Jurkat, Clone E6-1 (cell line): ENCODE measurements at regions not wholly inside any gene's neighbourhood (a gene's known extent, or its start where the extent isn't known, plus 50 kb on each side); places are given as distances from the start of the nearest gene placed in this dataset.

Source experiments
- DNase-seq: peaks from one replicate; pipeline ENCODE4 v3.0.0-alpha.2; 2011; ENCODE audit warnings: low read depth, low spot score
- H3K4me3 ChIP-seq: 2 replicates; pipeline ENCODE4 v1.5.1; 2011; ENCODE audit warnings: mild to moderate bottlenecking, low read length, control low read depth, moderate library complexity

GRCh38 chr5:86929123-86929766 lies 311.5 kb downstream of the COX7C start:
- no peak for DNase-seq

GRCh38 chr5:86951761-86952160 lies 315.9 kb upstream of the RASA1 start:
- DNase-seq = no peak
- no peak overlapping the region for H3K4me3 ChIP-seq

More at GRCh38 chr5:86929123-86929766, 311.5 kb downstream of the COX7C start:
- no peak overlapping the region for H3K4me3 ChIP-seq

GRCh38 chr5:86964889-86965288 lies 302.8 kb upstream of the RASA1 start:
- no peak for DNase-seq

GRCh38 chr5:86968301-86968753 lies 299.4 kb upstream of the RASA1 start:
- DNase-seq = peak; percentile 8
- H3K4me3 ChIP-seq = no peak overlapping the region

More at GRCh38 chr5:86964889-86965288, 302.8 kb upstream of the RASA1 start:
- no peak overlapping the region for H3K4me3 ChIP-seq

GRCh38 chr5:86970361-86970760 lies 297.3 kb upstream of the RASA1 start:
- DNase-seq = no peak
- no peak overlapping the region for H3K4me3 ChIP-seq

GRCh38 chr5:86971034-86971571 lies 296.6 kb upstream of the RASA1 start:
- no peak overlapping the region for H3K4me3 ChIP-seq
- DNase-seq = peak; percentile 14

- no peak overlapping the region for H3K4me3 ChIP-seq
- DNase-seq = no peak
Measured at GRCh38 chr5:86974955-86975354, 292.7 kb upstream of the RASA1 start.

GRCh38 chr5:86977190-86977589 lies 290.5 kb upstream of the RASA1 start:
- DNase-seq = no peak
- no peak overlapping the region for H3K4me3 ChIP-seq

GRCh38 chr5:86977808-86978207 lies 289.9 kb upstream of the RASA1 start:
- no peak for DNase-seq
- H3K4me3 ChIP-seq = no peak overlapping the region

- DNase-seq = no peak
- H3K4me3 ChIP-seq = no peak overlapping the region
Measured at GRCh38 chr5:86979811-86980411, 287.8 kb upstream of the RASA1 start.

- H3K4me3 ChIP-seq = no peak overlapping the region
- no peak for DNase-seq
Measured at GRCh38 chr5:86981898-86982297, 285.8 kb upstream of the RASA1 start.

GRCh38 chr5:86983208-86983607 lies 284.5 kb upstream of the RASA1 start:
- no peak for DNase-seq
- no peak overlapping the region for H3K4me3 ChIP-seq

- H3K4me3 ChIP-seq = no peak overlapping the region
- DNase-seq = no peak
Measured at GRCh38 chr5:86986837-86987236, 280.8 kb upstream of the RASA1 start.

GRCh38 chr5:86997516-86997915 lies 270.2 kb upstream of the RASA1 start:
- DNase-seq = no peak
- no peak overlapping the region for H3K4me3 ChIP-seq

- DNase-seq = no peak
- H3K4me3 ChIP-seq = no peak overlapping the region
Measured at GRCh38 chr5:86999951-87000350, 267.7 kb upstream of the RASA1 start.

GRCh38 chr5:87002485-87002884 lies 265.2 kb upstream of the RASA1 start:
- DNase-seq = no peak
- H3K4me3 ChIP-seq = no peak overlapping the region

- DNase-seq = no peak
- no peak overlapping the region for H3K4me3 ChIP-seq
Measured at GRCh38 chr5:87004101-87004500, 263.6 kb upstream of the RASA1 start.

GRCh38 chr5:87007737-87008136 lies 259.9 kb upstream of the RASA1 start:
- DNase-seq = no peak
- H3K4me3 ChIP-seq = no peak overlapping the region

GRCh38 chr5:87008751-87009560 lies 258.7 kb upstream of the RASA1 start:
- no peak for DNase-seq
- H3K4me3 ChIP-seq = no peak overlapping the region

GRCh38 chr5:87010736-87011135 lies 256.9 kb upstream of the RASA1 start:
- DNase-seq = no peak
- no peak overlapping the region for H3K4me3 ChIP-seq
